K562 (cell line): ENCODE measurements at regions not wholly inside any gene's neighbourhood (a gene's known extent, or its start where the extent isn't known, plus 50 kb on each side); places are given as distances from the start of the nearest gene placed in this dataset.

Experiments
- ATAC-seq: fragments of 200-7000 bp; cut with Tn5 transposase; 3 replicates; pipeline ENCODE4 v1.9.1; 2020; ENCODE audit warnings: moderate library complexity
- BruUV-seq: library from RNA; stranded (reverse); fragments of 400-500 nt; replicated peaks from 2 replicates; lab custom pipeline; 2021; lab: Mats Ljungman, UMichigan
- CTCF ChIA-PET: fragments of 300-600 bp; formaldehyde crosslinking; extraction: SDS; loops from one replicate; lab custom pipeline; 2021; ENCODE audit warnings: low intra/inter-chr PET ratio; lab: Yijun Ruan, JAX
- POLR2A ChIA-PET: fragments of 300-600, 350-650 bp; sonication (Branson Sonifier 250); formaldehyde crosslinking; extraction: SDS; loops from one replicate; lab custom pipeline; 2021; ENCODE audit warnings: antibody characterized with exemption, inconsistent platforms; lab: Yijun Ruan, JAX
- DNase-seq, 4 experiments: peaks; one replicate each; pipeline versions ENCODE4 v3.0.0 to v3.0.0-alpha.2; 2011 to 2018; ENCODE audit warnings: low spot score in 3 of 4, mixed read lengths in 3 of 4; ENCODE audit errors: extremely low read depth in 1 of 4
- FAIRE-seq: peaks from 2 replicates; lab custom pipeline; 2011; peaks lifted over from hg19 to GRCh38; lab: Jason Lieb, UNC
- H2AFZ ChIP-seq: 2 replicates; pipeline ENCODE4 v1.6.0; 2011; ENCODE audit warnings: low read depth, low read length, control low read depth, inconsistent platforms
- H3K27ac ChIP-seq: fragments of 200-600 bp; 3 replicates; pipeline ENCODE4 v1.8.0; 2011; ENCODE audit warnings: low read depth, mild to moderate bottlenecking, control low read depth, inconsistent platforms, low read length, moderate library complexity, mixed read lengths; ENCODE audit errors: extremely low read depth
- H3K27me3 ChIP-seq, 2 experiments: fragments of 300-600 bp in 1 of 2; 2 replicates in 1 of 2; 3 replicates in 1 of 2; pipeline versions ENCODE4 v1.6.0 to v1.8.0; 2011; ENCODE audit warnings: inconsistent platforms in 2 of 2, low read length in 2 of 2, mild to moderate bottlenecking in 1 of 2, mixed read lengths in 1 of 2, moderate library complexity in 1 of 2; ENCODE audit not compliant: control insufficient read depth in 2 of 2, insufficient read depth in 2 of 2
- H3K36me3 ChIP-seq: fragments of 300-600 bp; 3 replicates; pipeline ENCODE4 v1.8.0; 2011; ENCODE audit warnings: mild to moderate bottlenecking, low read length, inconsistent platforms; ENCODE audit not compliant: control insufficient read depth, insufficient read depth
- H3K4me1 ChIP-seq, 2 experiments: fragments of 200-600 bp in 1 of 2; replicated peaks in 1 of 2; 2 replicates in 1 of 2; 3 replicates in 1 of 2; pipeline versions ENCODE4 v1.5.1 to v1.8.0; 2011; ENCODE audit warnings: inconsistent platforms in 2 of 2, low read length in 2 of 2, mild to moderate bottlenecking in 1 of 2, mixed read lengths in 1 of 2, moderate library complexity in 1 of 2; ENCODE audit not compliant: control insufficient read depth in 2 of 2, insufficient read depth in 2 of 2
- H3K4me2 ChIP-seq: 2 replicates; pipeline ENCODE4 v1.6.1; 2011; ENCODE audit warnings: low read length, control low read depth, inconsistent platforms, mixed read lengths; ENCODE audit not compliant: insufficient read depth
- H3K4me3 ChIP-seq: fragments of 200-600 bp; sonication (generic), shearing (Covaris generic); 2 replicates; pipeline ENCODE4 v1.5.1; 2016; ENCODE audit warnings: control low read depth, inconsistent platforms
- H3K79me2 ChIP-seq: fragments of 200-600 bp; 3 replicates; pipeline ENCODE4 v1.8.0; 2011; ENCODE audit warnings: low read length, inconsistent platforms; ENCODE audit not compliant: control insufficient read depth, insufficient read depth
- H3K9ac ChIP-seq, 2 experiments: 2 replicates each; pipeline versions ENCODE4 v1.6.0 to v1.6.1; 2011; ENCODE audit warnings: low read depth in 2 of 2, low read length in 2 of 2, control low read depth in 1 of 2, inconsistent platforms in 1 of 2, mild to moderate bottlenecking in 1 of 2, mixed read lengths in 1 of 2; ENCODE audit not compliant: insufficient read depth in 1 of 2
- H3K9me1 ChIP-seq: one replicate; pipeline ENCODE4 v1.6.0; 2011; ENCODE audit warnings: inconsistent platforms, mild to moderate bottlenecking, low read length, moderate library complexity; ENCODE audit not compliant: control insufficient read depth, insufficient read depth
- H3K9me3 ChIP-seq: replicated peaks from 2 replicates; pipeline ENCODE4 v1.5.1; 2011; ENCODE audit warnings: low read depth, low read length, inconsistent platforms; ENCODE audit not compliant: control insufficient read depth, insufficient read depth
- H4K20me1 ChIP-seq: replicated peaks from 2 replicates; pipeline ENCODE4 v1.6.1; 2011; ENCODE audit warnings: low read length, inconsistent platforms, mixed read lengths; ENCODE audit not compliant: control insufficient read depth, insufficient read depth
- CBX8 ChIP-seq: fragments of 200-600 bp; sonication (generic); IDR thresholded peaks from 2 replicates; pipeline ENCODE4 v1.6.1; 2012; ENCODE audit warnings: borderline replicate concordance, mixed run types, low read depth, mild to moderate bottlenecking, moderate library complexity, mixed read lengths, low read length, control low read depth, inconsistent platforms; ENCODE audit not compliant: poor library complexity, severe bottlenecking; ENCODE audit errors: extremely low read depth
- RBM17 ChIP-seq: fragments of 200-400 bp; formaldehyde crosslinking; IDR thresholded peaks from 2 replicates; pipeline ENCODE4 v1.6.1; 2017; ENCODE audit warnings: low read depth, mild to moderate bottlenecking, low read length, borderline replicate concordance
- RCOR1 ChIP-seq, 2 experiments: IDR thresholded peaks; 2 replicates each; pipeline ENCODE4 v1.6.1; 2012; ENCODE audit warnings: low read depth in 2 of 2, low read length in 2 of 2, borderline replicate concordance in 1 of 2, improper control_type of control experiment in 1 of 2
- ZFP30 ChIP-seq: fragments of 250-450 bp; sonication (Bioruptor Pico); IDR thresholded peaks from 2 replicates; pipeline ENCODE4 v1.8.0; 2022; ENCODE audit warnings: moderate library complexity, mild to moderate bottlenecking, inconsistent platforms, borderline replicate concordance
- WGBS: fragments of 100-300 bp; shearing (Covaris generic); methylation state at CpG from one replicate; pipeline ENCODE4 v1.1.6; 2016; ENCODE audit warnings: low coverage, mixed read lengths; ENCODE audit not compliant: insufficient coverage; ENCODE audit errors: missing lambda C conversion rate; 5-methylcytosine and 5-hydroxymethylcytosine counted together
- in situ Hi-C: fragments of 300-500 bp; cut with MboI; formaldehyde crosslinking; loops from 4 replicates; pipeline ENCODE4 v1.15.0; 2018; ENCODE audit warnings: inconsistent platforms, mixed read lengths
- intact Hi-C: fragments of 100-400 bp; cut with micrococcal nuclease; formaldehyde crosslinking; loops from 2 replicates; pipeline ENCODE4 v1.14.2; 2022

DNA sequence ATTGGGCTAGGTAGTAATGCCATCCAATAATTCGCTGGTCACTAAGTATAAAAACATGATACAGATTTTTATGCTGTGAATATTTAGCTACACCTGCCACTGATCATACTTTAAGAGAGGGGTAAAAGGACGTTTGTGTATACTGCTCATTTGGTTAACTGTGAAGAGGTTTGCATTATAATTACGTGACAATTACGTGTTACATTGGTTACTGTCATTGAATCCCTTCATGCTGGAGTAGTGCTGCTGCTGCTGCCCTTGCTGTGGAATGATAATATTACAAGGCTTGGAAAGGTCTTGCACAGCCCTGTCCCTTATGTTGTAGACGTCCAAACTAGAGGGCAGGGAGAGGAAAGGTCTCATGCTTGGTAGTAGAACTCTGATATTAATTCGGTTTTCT lies 312.2 kb upstream of the ATP2B1 start:
- in situ Hi-C loops = no loop called here
- FAIRE-seq = no peak

GRCh38 chr12:90020436-90020835 lies 311.8 kb upstream of the ATP2B1 start:
- H3K4me2 ChIP-seq = no peak overlapping the region
- ATAC-seq = no peak
- H3K79me2 ChIP-seq = no peaks in the 10 kb centered on the region
- no peak for DNase-seq
- no peak overlapping the region for H2AFZ ChIP-seq
- intact Hi-C loops = no loop called here
- 0% methylated on average over 2 of the region's 2 CpGs for WGBS
- H3K9ac ChIP-seq = no peak overlapping the region
- no peak for TF ChIP-seq ZFP30 (CRISPR knock-in tag)
- TF ChIP-seq, all 486 proteins: peak for 0
- no TSS peak for BruUV-seq
- CTCF ChIA-PET = no interaction called here
- Histone ChIP-seq H3K4me3 (no peak overlapping the region), H4K20me1 (no peaks in the 10 kb centered on the region), H3K4me1 (no peaks in the 10 kb centered on the region), H3K9me1 (no peaks in the 10 kb centered on the region), H3K27ac (no peak overlapping the region), H3K27me3 (no peaks in the 10 kb centered on the region; a peak in 1 of 5 replicates), H3K36me3 (no peaks in the 10 kb centered on the region), H3K9me3 (no peaks in the 10 kb centered on the region)
- POLR2A ChIA-PET = no interaction called here
- no peak for FAIRE-seq
- in situ Hi-C loops = no loop called here

More for the DNA sequence above, 312.2 kb upstream of the ATP2B1 start:
- intact Hi-C loops = no loop called here
- no peak overlapping the region for H3K4me2 ChIP-seq
- WGBS = 0% methylated on average over 6 of the region's 6 CpGs
- H3K9ac ChIP-seq = no peak overlapping the region
- BruUV-seq = no TSS peak
- H3K9me3 ChIP-seq = no peaks in the 10 kb centered on the region
- H3K27ac ChIP-seq = no peak overlapping the region
- no peak for DNase-seq
- no peaks in the 10 kb centered on the region for H3K9me1 ChIP-seq
- no peaks in the 10 kb centered on the region for H4K20me1 ChIP-seq
- no peak overlapping the region for H2AFZ ChIP-seq
- H3K79me2 ChIP-seq = no peaks in the 10 kb centered on the region
- H3K27me3 ChIP-seq = no peaks in the 10 kb centered on the region; a peak in 1 of 5 replicates
- ChIA-PET POLR2A (no interaction called here), CTCF (no interaction called here)
- H3K4me3 ChIP-seq = no peak overlapping the region
- H3K4me1 ChIP-seq = no peaks in the 10 kb centered on the region
- ATAC-seq = no peak
- TF ChIP-seq CBX8 (no peak), RBM17 (no peak), RCOR1 (IDR thresholded peaks at IDR 0.05; ENCODE audit: borderline replicate concordance in 1 of 2, low read depth in 2 of 2, low read length in 2 of 2) (no peak)
- H3K36me3 ChIP-seq = no peaks in the 10 kb centered on the region
